ENCODE measurements at regions not wholly inside any gene's neighbourhood (a gene's known extent, or its start where the extent isn't known, plus 50 kb on each side); places are given as distances from the start of the nearest gene placed in this dataset.

DNA sequence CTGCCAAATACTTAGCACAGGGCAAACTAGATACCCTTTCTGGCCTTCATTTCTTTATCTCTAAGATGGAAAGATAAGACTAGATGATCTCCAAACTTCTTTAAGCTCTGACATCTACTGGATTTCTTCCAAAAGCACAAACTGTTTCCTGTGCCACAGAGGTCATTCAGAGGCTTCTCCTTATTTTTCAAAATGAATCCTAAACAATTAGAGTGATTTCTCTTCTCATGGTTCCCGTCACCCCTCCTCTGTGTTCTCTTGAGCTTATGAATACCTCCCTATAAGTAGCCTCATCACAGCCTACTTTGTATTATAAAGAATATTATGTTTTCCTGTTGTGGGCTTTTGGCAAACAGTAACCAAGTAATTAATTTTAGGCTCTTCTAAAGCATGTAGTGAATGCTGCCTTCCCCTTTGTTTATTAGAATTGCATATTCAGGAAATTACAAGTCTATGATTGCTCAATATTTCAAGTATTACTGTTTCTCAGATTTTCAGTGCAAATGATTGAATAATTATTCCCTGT, 179.5 kb downstream of the REEP3 start:
- H3K27ac Mint-ChIP-seq = no peak overlapping the region
- DNase-seq (no peak), ATAC-seq (ENCODE audit: low read depth) (no peak)
- H3K4me1 Mint-ChIP-seq = peaks cover 50% of the 10 kb centered on the region
- no peaks in the 10 kb centered on the region for H3K27me3 Mint-ChIP-seq
- no peak for TF ChIP-seq CTCF (IDR thresholded peaks at IDR 0.05)
- no peaks in the 10 kb centered on the region for H3K9me3 Mint-ChIP-seq
- ChIA-PET CTCF (no interaction called here), POLR2A (no interaction called here)
- H3K36me3 Mint-ChIP-seq (ENCODE audit: low read depth) = no peaks in the 10 kb centered on the region
- H3K4me3 Mint-ChIP-seq = no peak overlapping the region
- intact Hi-C loops (cut with micrococcal nuclease) = no loop called here

DNA sequence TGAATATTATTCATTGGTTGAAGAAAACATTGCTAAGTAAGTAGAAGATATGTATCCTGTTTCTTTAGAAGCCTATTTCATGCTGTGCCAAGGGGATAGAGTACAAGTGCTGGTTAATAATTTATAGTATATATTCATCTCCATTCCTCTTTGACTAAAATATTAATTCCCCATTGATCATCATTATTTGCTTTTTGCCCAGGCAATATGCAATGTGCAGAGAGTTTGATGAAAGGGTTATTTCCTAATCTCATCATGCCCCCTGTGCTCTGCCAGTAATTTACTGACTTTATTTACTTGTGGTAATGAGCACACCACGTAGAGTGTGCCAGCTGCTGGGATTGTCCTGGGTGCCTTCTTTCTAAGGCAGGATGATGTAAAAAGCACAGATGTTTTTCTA, 180.9 kb downstream of the REEP3 start:
- no peak overlapping the region for H3K4me3 Mint-ChIP-seq
- ATAC-seq (ENCODE audit: low read depth) = no peak
- TF ChIP-seq CTCF (IDR thresholded peaks at IDR 0.05) = no peak
- H3K4me1 Mint-ChIP-seq = peaks cover 53% of the 10 kb centered on the region
- H3K27ac Mint-ChIP-seq = no peak overlapping the region
- DNase-seq = no peak
- H3K9me3 Mint-ChIP-seq = no peaks in the 10 kb centered on the region
- H3K36me3 Mint-ChIP-seq (ENCODE audit: low read depth) = no peaks in the 10 kb centered on the region
- intact Hi-C loops (cut with micrococcal nuclease) = no loop called here
- H3K27me3 Mint-ChIP-seq = no peaks in the 10 kb centered on the region
- POLR2A ChIA-PET = no interaction called here
- CTCF ChIA-PET = interaction anchor here (2.5 to 2.7 kb wide), 2 partner anchors 17 to 18 kb away, joined by 6 to 8 read pairs; no protein-coding TSS in a partner anchor

DNA sequence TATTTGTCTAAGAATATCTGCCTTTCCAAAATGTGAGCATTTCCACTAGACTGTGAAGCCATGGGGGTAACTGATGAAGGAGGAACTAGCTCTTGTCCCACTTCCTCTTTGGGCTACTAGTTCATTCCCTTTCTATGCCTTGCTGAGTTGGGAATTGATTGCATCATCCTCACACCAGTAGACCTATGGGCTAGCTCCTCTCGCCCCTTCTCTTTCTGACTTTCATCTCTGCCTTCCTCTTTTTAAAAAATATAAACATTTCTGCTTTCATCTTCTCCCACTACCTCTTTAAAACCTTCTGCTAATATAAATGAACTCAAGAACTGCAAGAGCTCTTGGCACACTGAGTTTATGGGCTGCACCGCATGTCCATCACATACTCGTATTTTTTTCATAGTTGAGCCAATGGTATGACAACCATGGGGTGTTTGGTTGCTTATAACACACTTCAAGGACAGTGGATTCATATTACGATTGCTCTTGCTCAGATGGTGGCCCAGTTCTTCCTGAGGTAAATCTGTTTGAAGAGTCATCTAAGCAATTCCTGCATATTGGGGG, 182.0 kb downstream of the REEP3 start:
- H3K36me3 Mint-ChIP-seq (ENCODE audit: low read depth) = no peaks in the 10 kb centered on the region
- peak overlapping the region; percentile 62 for H3K27ac Mint-ChIP-seq
- peak; percentile 40 for ATAC-seq (ENCODE audit: low read depth)
- no peaks in the 10 kb centered on the region for H3K9me3 Mint-ChIP-seq
- no peak overlapping the region for H3K4me3 Mint-ChIP-seq
- DNase-seq = no peak
- TF ChIP-seq CTCF (IDR thresholded peaks at IDR 0.05) = no peak
- intact Hi-C loops (cut with micrococcal nuclease) = no loop called here
- POLR2A ChIA-PET = interaction anchor here (0.6 to 1.6 kb wide), 4 partner anchors 434 to 1463 kb away, joined by 3 to 8 read pairs (median 4); no protein-coding TSS in a partner anchor
- no peaks in the 10 kb centered on the region for H3K27me3 Mint-ChIP-seq
- H3K4me1 Mint-ChIP-seq = peaks cover 55% of the 10 kb centered on the region
- CTCF ChIA-PET = interaction anchor here (1.0 to 2.7 kb wide), 4 partner anchors 16 to 536 kb away, joined by 4 to 8 read pairs (median 6); no protein-coding TSS in a partner anchor

- POLR2A ChIA-PET = interaction anchor here (1.2 to 1.6 kb wide), 2 partner anchors 435 to 436 kb away, joined by 3 to 8 read pairs; no protein-coding TSS in a partner anchor
- no peak for TF ChIP-seq CTCF (IDR thresholded peaks at IDR 0.05)
- Mint-ChIP-seq H3K4me3 (no peak overlapping the region), H3K27ac (peak overlapping the region; percentile 62), H3K9me3 (no peaks in the 10 kb centered on the region), H3K36me3 (ENCODE audit: low read depth) (no peaks in the 10 kb centered on the region), H3K4me1 (peaks cover 49% of the 10 kb centered on the region), H3K27me3 (no peaks in the 10 kb centered on the region)
- intact Hi-C loops (cut with micrococcal nuclease) = no loop called here
- CTCF ChIA-PET = interaction anchor here (1.0 to 2.7 kb wide), 4 partner anchors 15 to 537 kb away, joined by 4 to 8 read pairs (median 6); no protein-coding TSS in a partner anchor
- no peak for DNase-seq
- no peak for ATAC-seq (ENCODE audit: low read depth)
Measured at GRCh38 chr10:63703740-63704345, 182.6 kb downstream of the REEP3 start.

- Mint-ChIP-seq H3K4me3 (no peak overlapping the region), H3K4me1 (peaks cover 45% of the 10 kb centered on the region), H3K9me3 (no peaks in the 10 kb centered on the region), H3K36me3 (ENCODE audit: low read depth) (no peaks in the 10 kb centered on the region), H3K27me3 (no peaks in the 10 kb centered on the region), H3K27ac (peak overlapping the region; percentile 54)
- ChIA-PET POLR2A (interaction anchor here (0.7 kb wide), 1 partner anchor 149 kb away, joined by 3 read pairs; no protein-coding TSS in a partner anchor), CTCF (interaction anchor here (0.8 to 1.7 kb wide), 5 partner anchors 9 to 540 kb away, joined by 3 to 8 read pairs (median 4); no protein-coding TSS in a partner anchor)
- no peak for DNase-seq
- intact Hi-C loops (cut with micrococcal nuclease) = no loop called here
- ATAC-seq (ENCODE audit: low read depth) = peak; percentile 75
- TF ChIP-seq CTCF (IDR thresholded peaks at IDR 0.05) = no peak
Measured at GRCh38 chr10:63707254-63707910, 186.2 kb downstream of the REEP3 start.
